B cell (primary cell): ENCODE measurements at regions not wholly inside any gene's neighbourhood (a gene's known extent, or its start where the extent isn't known, plus 50 kb on each side); places are given as distances from the start of the nearest gene placed in this dataset.

Source experiments
- ATAC-seq: fragments of 200-7000 bp; cut with Tn5 transposase; one replicate; pipeline ENCODE4 v1.10.0; 2021; ENCODE audit warnings: low read depth, mild to moderate bottlenecking, moderate number of reproducible peaks, moderate library complexity
- CTCF ChIA-PET: fragments of 350-600 bp; sonication (Branson Sonifier 250); formaldehyde crosslinking; loops from one replicate; lab custom pipeline; 2021; ENCODE audit warnings: antibody characterized with exemption, inconsistent platforms; lab: Charles Lee
- POLR2A ChIA-PET: fragments of 350-600 bp; sonication (Branson Sonifier 250); formaldehyde crosslinking; loops from one replicate; lab custom pipeline; 2021; ENCODE audit warnings: antibody characterized with exemption; lab: Charles Lee
- DNase-seq: peaks from one replicate; pipeline ENCODE4 v3.0.0; 2013
- H2AFZ ChIP-seq: 2 replicates; pipeline ENCODE4 v1.6.1; 2012; ENCODE audit warnings: mild to moderate bottlenecking, low read depth, low read length; ENCODE audit not compliant: insufficient read depth, poor library complexity, severe bottlenecking
- H3K27ac ChIP-seq, 2 donors: 1 replicate in 1 of 2; 2 replicates in 1 of 2; pipeline ENCODE4 v1.5.1; 2012 to 2013; ENCODE audit warnings: low read length in 2 of 2, mild to moderate bottlenecking in 2 of 2, moderate library complexity in 1 of 2
- H3K27me3 ChIP-seq, 4 experiments: fragments of 200-600 bp in 1 of 4; sonication (generic) in 1 of 4; replicated peaks in 1 of 4; 1 replicate in 2 of 4; 2 replicates in 2 of 4; pipeline versions ENCODE4 v1.6.1 to v1.7.0; 2013 to 2016; ENCODE audit warnings: low read length in 3 of 4, mild to moderate bottlenecking in 2 of 4, mixed read lengths in 1 of 4, moderate library complexity in 1 of 4; ENCODE audit not compliant: insufficient read depth in 4 of 4, control insufficient read depth in 3 of 4; ENCODE audit errors: control extremely low read depth in 1 of 4
- H3K36me3 ChIP-seq, 2 experiments: replicated peaks in 1 of 2; 1 replicate in 1 of 2; 2 replicates in 1 of 2; pipeline versions ENCODE4 v1.6.1 to v1.7.1; 2013; ENCODE audit warnings: low read length in 1 of 2; ENCODE audit not compliant: insufficient read depth in 2 of 2, control insufficient read depth in 1 of 2; ENCODE audit errors: control extremely low read depth in 1 of 2, extremely low read depth in 1 of 2
- H3K4me1 ChIP-seq, 2 donors: fragments of 200-600 bp in 1 of 2; sonication (generic) in 1 of 2; 1 replicate in 1 of 2; 2 replicates in 1 of 2; pipeline versions ENCODE4 v1.5.1 to v1.6.1; 2013 to 2017; ENCODE audit warnings: low read length in 2 of 2; ENCODE audit not compliant: control insufficient read depth in 2 of 2, insufficient read depth in 2 of 2
- H3K4me2 ChIP-seq: replicated peaks from 2 replicates; pipeline ENCODE3; 2012; ENCODE audit warnings: mild to moderate bottlenecking, low read depth, low read length; ENCODE audit not compliant: poor library complexity, severe bottlenecking
- H3K4me3 ChIP-seq, 5 experiments: fragments of 200-600 bp in 1 of 5; sonication (generic) in 1 of 5; 1 replicate in 3 of 5; 2 replicates in 2 of 5; pipeline versions ENCODE4 v1.5.1 to v1.7.0; 2011 to 2016; ENCODE audit warnings: low read length in 4 of 5, mild to moderate bottlenecking in 4 of 5, low read depth in 2 of 5, control low read depth in 1 of 5, moderate library complexity in 1 of 5; ENCODE audit not compliant: insufficient read depth in 1 of 5; ENCODE audit errors: control extremely low read depth in 1 of 5, extremely low read depth in 1 of 5
- H3K79me2 ChIP-seq: fragments of 200-600 bp; sonication (generic); one replicate; pipeline ENCODE4 v1.6.0; 2016; ENCODE audit warnings: low read length; ENCODE audit not compliant: control insufficient read depth, insufficient read depth
- H3K9ac ChIP-seq: fragments of 200-600 bp; sonication (generic); 2 replicates; pipeline ENCODE4 v1.6.1; 2017; ENCODE audit warnings: mild to moderate bottlenecking, low read length, moderate library complexity
- H3K9me3 ChIP-seq, 3 donors: one replicate each; pipeline versions ENCODE4 v1.6.1 to v1.7.1; 2013; ENCODE audit warnings: low read length in 2 of 3; ENCODE audit not compliant: control insufficient read depth in 2 of 3, insufficient read depth in 1 of 3; ENCODE audit errors: control extremely low read depth in 1 of 3
- H4K20me1 ChIP-seq: 2 replicates; pipeline ENCODE4 v1.6.0; 2012; ENCODE audit warnings: mild to moderate bottlenecking, low read length; ENCODE audit not compliant: insufficient read depth, control insufficient read depth, poor library complexity, severe bottlenecking
- H3K27ac Mint-ChIP-seq: one replicate; pipeline ENCODE4 v1.8.0; 2021; ENCODE audit warnings: mixed read lengths
- H3K27me3 Mint-ChIP-seq: one replicate; pipeline ENCODE4 v1.8.0; 2021; ENCODE audit warnings: mixed read lengths
- H3K4me1 Mint-ChIP-seq: one replicate; pipeline ENCODE4 v1.8.0; 2021; ENCODE audit warnings: mixed read lengths
- H3K4me3 Mint-ChIP-seq: one replicate; pipeline ENCODE4 v1.8.0; 2021; ENCODE audit warnings: mixed read lengths
- H3K9me3 Mint-ChIP-seq: one replicate; pipeline ENCODE4 v1.8.0; 2022; ENCODE audit warnings: mixed read lengths; ENCODE audit not compliant: insufficient read depth
- EZH2 ChIP-seq: IDR thresholded peaks from 2 replicates; pipeline ENCODE4 v1.6.1; 2012; ENCODE audit warnings: borderline replicate concordance, low read depth, mild to moderate bottlenecking, moderate library complexity, low read length; ENCODE audit not compliant: insufficient read depth, poor library complexity, severe bottlenecking
- WGBS: methylation state at CpG from one replicate; pipeline ENCODE4 v1.1.5; 2013; ENCODE audit warnings: missing lambda C conversion rate; ENCODE audit not compliant: insufficient coverage; 5-methylcytosine and 5-hydroxymethylcytosine counted together
- intact Hi-C: fragments of 100-400 bp; cut with micrococcal nuclease; formaldehyde crosslinking; loops from one replicate; pipeline ENCODE4 v1.10.0; 2022
- TF ChIP-seq, protein P1 (sequence below): fragments of 200-600 bp; IDR thresholded peaks from one replicate; pipeline ENCODE4 v1.8.0; 2022; ENCODE audit warnings: antibody characterized with exemption, mild to moderate bottlenecking

DNA sequence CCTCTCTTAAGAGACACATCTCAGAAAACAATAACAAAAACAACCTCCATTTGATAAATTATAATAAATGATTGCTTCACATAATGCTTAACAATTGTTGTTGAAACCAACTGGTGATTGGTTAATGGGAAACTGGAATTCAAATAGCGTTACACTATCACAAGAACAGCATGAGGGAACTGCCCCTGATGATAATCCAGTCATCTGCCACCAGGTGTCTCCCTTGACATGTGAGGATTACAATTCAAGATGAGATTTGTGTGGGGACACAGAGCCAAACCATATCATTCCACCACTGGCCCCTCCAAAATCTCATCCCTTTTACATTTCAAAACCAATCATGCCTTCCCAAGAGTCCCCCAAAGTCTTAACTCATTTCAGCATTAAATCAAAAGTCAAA is 375.9 kb downstream of the BMPER start:
- no peaks in the 10 kb centered on the region for H3K79me2 ChIP-seq
- DNase-seq = no peak
- peaks cover 0 to 7% (median 3%) of the 10 kb centered on the region in 3 donors for H3K9me3 ChIP-seq
- CTCF ChIA-PET = no interaction called here
- H3K36me3 ChIP-seq = no peaks in the 10 kb centered on the region
- no peaks in the 10 kb centered on the region for H3K27me3 ChIP-seq
- intact Hi-C loops = no loop called here
- H3K27ac ChIP-seq = no peak overlapping the region
- H3K27ac Mint-ChIP-seq = no peak overlapping the region
- no peaks in the 10 kb centered on the region for H4K20me1 ChIP-seq
- H3K9me3 Mint-ChIP-seq = peaks cover 10% of the 10 kb centered on the region
- H2AFZ ChIP-seq = no peak overlapping the region
- no peaks in the 10 kb centered on the region for H3K4me1 Mint-ChIP-seq
- WGBS = 100% methylated on average over 1 of the region's 1 CpG
- POLR2A ChIA-PET = no interaction called here
- no peak for ATAC-seq
- H3K27me3 Mint-ChIP-seq = no peaks in the 10 kb centered on the region
- no peak overlapping the region for H3K9ac ChIP-seq
- no peak overlapping the region for H3K4me2 ChIP-seq
- TF ChIP-seq, protein P1, sequence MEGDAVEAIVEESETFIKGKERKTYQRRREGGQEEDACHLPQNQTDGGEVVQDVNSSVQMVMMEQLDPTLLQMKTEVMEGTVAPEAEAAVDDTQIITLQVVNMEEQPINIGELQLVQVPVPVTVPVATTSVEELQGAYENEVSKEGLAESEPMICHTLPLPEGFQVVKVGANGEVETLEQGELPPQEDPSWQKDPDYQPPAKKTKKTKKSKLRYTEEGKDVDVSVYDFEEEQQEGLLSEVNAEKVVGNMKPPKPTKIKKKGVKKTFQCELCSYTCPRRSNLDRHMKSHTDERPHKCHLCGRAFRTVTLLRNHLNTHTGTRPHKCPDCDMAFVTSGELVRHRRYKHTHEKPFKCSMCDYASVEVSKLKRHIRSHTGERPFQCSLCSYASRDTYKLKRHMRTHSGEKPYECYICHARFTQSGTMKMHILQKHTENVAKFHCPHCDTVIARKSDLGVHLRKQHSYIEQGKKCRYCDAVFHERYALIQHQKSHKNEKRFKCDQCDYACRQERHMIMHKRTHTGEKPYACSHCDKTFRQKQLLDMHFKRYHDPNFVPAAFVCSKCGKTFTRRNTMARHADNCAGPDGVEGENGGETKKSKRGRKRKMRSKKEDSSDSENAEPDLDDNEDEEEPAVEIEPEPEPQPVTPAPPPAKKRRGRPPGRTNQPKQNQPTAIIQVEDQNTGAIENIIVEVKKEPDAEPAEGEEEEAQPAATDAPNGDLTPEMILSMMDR = no peak
- no peak for TF ChIP-seq EZH2
- H3K4me1 ChIP-seq = no peaks in the 10 kb centered on the region
- H3K4me3 ChIP-seq = no peak overlapping the region
- H3K4me3 Mint-ChIP-seq = no peak overlapping the region

- ChIA-PET CTCF (no interaction called here), POLR2A (no interaction called here)
- Histone ChIP-seq H3K4me3 (no peak overlapping the region), H3K36me3 (no peaks in the 10 kb centered on the region), H3K79me2 (no peaks in the 10 kb centered on the region), H2AFZ (no peak overlapping the region), H3K27me3 (no peaks in the 10 kb centered on the region), H3K27ac (no peak overlapping the region), H3K4me1 (no peaks in the 10 kb centered on the region), H3K9me3 (peaks cover 0 to 7% (median 3%) of the 10 kb centered on the region in 3 donors), H4K20me1 (no peaks in the 10 kb centered on the region), H3K4me2 (no peak overlapping the region), H3K9ac (no peak overlapping the region)
- 20% methylated on average over 1 of the region's 1 CpG for WGBS
- ATAC-seq = no peak
- Mint-ChIP-seq H3K9me3 (peaks cover 10% of the 10 kb centered on the region), H3K27me3 (no peaks in the 10 kb centered on the region), H3K27ac (no peak overlapping the region), H3K4me3 (no peak overlapping the region), H3K4me1 (no peaks in the 10 kb centered on the region)
- TF ChIP-seq, protein P1 = no peak
- no peak for TF ChIP-seq EZH2
- DNase-seq = no peak
- intact Hi-C loops = no loop called here
Observed at GRCh38 chr7:34282271-34282670, 375.7 kb upstream of the NPSR1 start.
